ENCODE measurements at regions not wholly inside any gene's neighbourhood (a gene's known extent, or its start where the extent isn't known, plus 50 kb on each side); places are given as distances from the start of the nearest gene placed in this dataset.

DNA sequence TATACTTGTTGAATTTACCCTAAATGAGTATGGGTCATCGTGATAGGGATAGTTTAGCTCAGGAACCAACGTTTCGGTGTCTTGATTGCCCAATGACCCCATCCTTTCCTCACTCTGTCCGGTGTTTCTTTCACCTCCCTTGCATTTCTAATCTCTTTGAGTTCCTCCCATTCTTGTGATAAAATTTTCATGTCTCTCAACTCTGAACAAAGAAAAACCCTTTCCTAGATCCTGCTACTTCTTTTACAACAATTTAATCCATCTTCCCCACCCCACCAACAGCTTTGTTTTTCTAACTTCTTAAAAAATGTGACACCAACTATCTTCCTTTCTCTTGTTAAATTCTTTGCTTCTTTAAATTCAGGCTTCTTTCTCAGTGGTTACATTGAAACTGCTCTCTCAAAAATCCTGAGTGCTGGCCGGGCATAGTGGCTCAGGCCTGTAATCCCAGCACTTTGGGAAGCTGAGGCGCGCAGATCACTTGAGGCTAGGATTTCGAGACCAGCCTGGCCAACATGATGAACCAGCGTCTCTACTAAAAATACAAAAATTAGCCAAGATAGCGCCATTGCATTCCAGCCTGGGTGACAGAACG lies 130.3 kb upstream of the MINDY3 start:
- H3K4me1 ChIP-seq (ENCODE audit: low read length): no peaks in the 10 kb centered on the region
- no peak for TF ChIP-seq EZH2phosphoT487 (IDR thresholded peaks at IDR 0.05; ENCODE audit: low read length)
- TF ChIP-seq, protein P1, sequence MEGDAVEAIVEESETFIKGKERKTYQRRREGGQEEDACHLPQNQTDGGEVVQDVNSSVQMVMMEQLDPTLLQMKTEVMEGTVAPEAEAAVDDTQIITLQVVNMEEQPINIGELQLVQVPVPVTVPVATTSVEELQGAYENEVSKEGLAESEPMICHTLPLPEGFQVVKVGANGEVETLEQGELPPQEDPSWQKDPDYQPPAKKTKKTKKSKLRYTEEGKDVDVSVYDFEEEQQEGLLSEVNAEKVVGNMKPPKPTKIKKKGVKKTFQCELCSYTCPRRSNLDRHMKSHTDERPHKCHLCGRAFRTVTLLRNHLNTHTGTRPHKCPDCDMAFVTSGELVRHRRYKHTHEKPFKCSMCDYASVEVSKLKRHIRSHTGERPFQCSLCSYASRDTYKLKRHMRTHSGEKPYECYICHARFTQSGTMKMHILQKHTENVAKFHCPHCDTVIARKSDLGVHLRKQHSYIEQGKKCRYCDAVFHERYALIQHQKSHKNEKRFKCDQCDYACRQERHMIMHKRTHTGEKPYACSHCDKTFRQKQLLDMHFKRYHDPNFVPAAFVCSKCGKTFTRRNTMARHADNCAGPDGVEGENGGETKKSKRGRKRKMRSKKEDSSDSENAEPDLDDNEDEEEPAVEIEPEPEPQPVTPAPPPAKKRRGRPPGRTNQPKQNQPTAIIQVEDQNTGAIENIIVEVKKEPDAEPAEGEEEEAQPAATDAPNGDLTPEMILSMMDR (IDR thresholded peaks at IDR 0.05; ENCODE audit: low read length): no peak
- no peak for TF ChIP-seq EZH2 (optimal IDR thresholded peaks at IDR 0.05; ENCODE audit: low read depth, low read length)
- H3K27ac ChIP-seq (ENCODE audit: low read length): no peak overlapping the region
- no peaks in the 10 kb centered on the region for H3K36me3 ChIP-seq (replicated peaks; ENCODE audit: insufficient read depth, low read length)
- DNase-seq: no peak
- H3K4me3 ChIP-seq (ENCODE audit: low read length): no peak overlapping the region
- no peaks in the 10 kb centered on the region for H3K9me3 ChIP-seq (replicated peaks; ENCODE audit: insufficient read depth, low read length)
- H3F3A ChIP-seq (ENCODE audit: insufficient read depth, low read length): no peaks in the 10 kb centered on the region
- H3K4me2 ChIP-seq (ENCODE audit: low read depth, low read length): no peak overlapping the region
- no peaks in the 10 kb centered on the region for H3K9me2 ChIP-seq (replicated peaks; ENCODE audit: insufficient read depth, low read length)
- H4K20me1 ChIP-seq (ENCODE audit: insufficient read depth, low read length): no peaks in the 10 kb centered on the region
- H3K27me3 ChIP-seq (replicated peaks; ENCODE audit: insufficient read depth, low read length): no peaks in the 10 kb centered on the region
- no peak overlapping the region for H2AFZ ChIP-seq (ENCODE audit: low read length)
- H3K79me2 ChIP-seq (ENCODE audit: low read length): no peaks in the 10 kb centered on the region
- no peak overlapping the region for H3K9ac ChIP-seq (ENCODE audit: low read length)

DNA sequence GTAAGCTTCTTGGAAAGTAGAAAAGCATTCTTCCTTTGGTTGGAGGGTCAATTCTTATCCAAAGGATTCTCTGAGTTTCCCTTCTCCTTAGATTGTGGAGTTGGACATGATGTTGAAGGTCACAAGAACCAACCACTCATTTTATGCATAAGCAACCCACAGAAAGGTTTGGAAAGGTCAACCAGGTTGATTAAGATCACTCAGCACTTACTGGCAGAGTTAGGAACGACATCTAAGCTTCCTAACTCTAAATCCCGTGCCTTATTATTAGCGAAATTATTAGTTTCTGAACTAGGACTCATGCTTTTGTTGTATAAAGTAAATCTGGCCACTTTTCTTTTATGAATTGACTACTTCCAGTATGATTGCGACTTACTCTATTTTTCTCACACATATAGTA lies 137.0 kb upstream of the MINDY3 start:
- Histone ChIP-seq H2AFZ (ENCODE audit: low read length) (no peak overlapping the region), H3K36me3 (replicated peaks; ENCODE audit: insufficient read depth, low read length) (no peaks in the 10 kb centered on the region)

DNA sequence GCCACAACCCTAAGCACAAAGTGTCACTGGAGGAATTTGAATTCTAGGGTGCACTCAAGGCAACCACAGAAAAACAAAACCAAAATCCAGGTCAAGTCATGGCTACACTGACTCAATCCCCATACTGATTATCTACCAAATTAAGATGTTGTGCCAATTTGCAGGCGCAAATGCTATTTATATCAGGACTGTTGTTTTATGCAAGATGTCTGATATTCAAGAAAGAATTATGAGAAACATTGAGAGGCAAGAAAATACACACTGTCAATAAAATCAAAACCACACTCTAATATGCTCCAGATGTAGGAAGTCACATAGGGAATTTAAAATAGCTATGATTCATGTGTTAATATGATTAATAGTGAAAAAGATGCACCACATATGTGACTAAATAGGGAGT lies 141.3 kb upstream of the MINDY3 start:
- H4K20me1 ChIP-seq (ENCODE audit: insufficient read depth, low read length): no peaks in the 10 kb centered on the region
- H3K27me3 ChIP-seq (replicated peaks; ENCODE audit: insufficient read depth, low read length): no peaks in the 10 kb centered on the region
- no peak overlapping the region for H3K4me2 ChIP-seq (ENCODE audit: low read depth, low read length)
- DNase-seq: no peak
- TF ChIP-seq, protein P1 (IDR thresholded peaks at IDR 0.05; ENCODE audit: low read length): no peak
- TF ChIP-seq EZH2phosphoT487 (IDR thresholded peaks at IDR 0.05; ENCODE audit: low read length): no peak
- no peak for TF ChIP-seq EZH2 (optimal IDR thresholded peaks at IDR 0.05; ENCODE audit: low read depth, low read length)
- H3K9me3 ChIP-seq (replicated peaks; ENCODE audit: insufficient read depth, low read length): no peaks in the 10 kb centered on the region
- no peaks in the 10 kb centered on the region for H3F3A ChIP-seq (ENCODE audit: insufficient read depth, low read length)
- H3K4me3 ChIP-seq (ENCODE audit: low read length): no peak overlapping the region
- no peak overlapping the region for H2AFZ ChIP-seq (ENCODE audit: low read length)
- no peaks in the 10 kb centered on the region for H3K9me2 ChIP-seq (replicated peaks; ENCODE audit: insufficient read depth, low read length)
- H3K79me2 ChIP-seq (ENCODE audit: low read length): no peaks in the 10 kb centered on the region
- H3K9ac ChIP-seq (ENCODE audit: low read length): no peak overlapping the region
- no peaks in the 10 kb centered on the region for H3K36me3 ChIP-seq (replicated peaks; ENCODE audit: insufficient read depth, low read length)
- no peaks in the 10 kb centered on the region for H3K4me1 ChIP-seq (ENCODE audit: low read length)
- H3K27ac ChIP-seq (ENCODE audit: low read length): no peak overlapping the region

More for the DNA sequence above, 137.0 kb upstream of the MINDY3 start:
- no peaks in the 10 kb centered on the region for H3K79me2 ChIP-seq (ENCODE audit: low read length)
- H3K4me2 ChIP-seq (ENCODE audit: low read depth, low read length): no peak overlapping the region
- H3K4me3 ChIP-seq (ENCODE audit: low read length): no peak overlapping the region
- H3F3A ChIP-seq (ENCODE audit: insufficient read depth, low read length): no peaks in the 10 kb centered on the region
- no peaks in the 10 kb centered on the region for H3K27me3 ChIP-seq (replicated peaks; ENCODE audit: insufficient read depth, low read length)
- H4K20me1 ChIP-seq (ENCODE audit: insufficient read depth, low read length): no peaks in the 10 kb centered on the region
- H3K27ac ChIP-seq (ENCODE audit: low read length): no peak overlapping the region
- no peak for DNase-seq
- TF ChIP-seq EZH2 (optimal IDR thresholded peaks at IDR 0.05; ENCODE audit: low read depth, low read length) (no peak), EZH2phosphoT487 (IDR thresholded peaks at IDR 0.05; ENCODE audit: low read length) (no peak)
- TF ChIP-seq, protein P1 (IDR thresholded peaks at IDR 0.05; ENCODE audit: low read length): no peak
- no peak overlapping the region for H3K9ac ChIP-seq (ENCODE audit: low read length)
- H3K9me2 ChIP-seq (replicated peaks; ENCODE audit: insufficient read depth, low read length): no peaks in the 10 kb centered on the region
- no peaks in the 10 kb centered on the region for H3K9me3 ChIP-seq (replicated peaks; ENCODE audit: insufficient read depth, low read length)
- no peaks in the 10 kb centered on the region for H3K4me1 ChIP-seq (ENCODE audit: low read length)
